ENCODE measurements at regions not wholly inside any gene's neighbourhood (a gene's known extent, or its start where the extent isn't known, plus 50 kb on each side); places are given as distances from the start of the nearest gene placed in this dataset.
"Not testable (repeated sequence)": the region's sequence is repeated elsewhere in the genome, so short reads cannot be mapped to it uniquely, and the experiment has no call there.

DNA sequence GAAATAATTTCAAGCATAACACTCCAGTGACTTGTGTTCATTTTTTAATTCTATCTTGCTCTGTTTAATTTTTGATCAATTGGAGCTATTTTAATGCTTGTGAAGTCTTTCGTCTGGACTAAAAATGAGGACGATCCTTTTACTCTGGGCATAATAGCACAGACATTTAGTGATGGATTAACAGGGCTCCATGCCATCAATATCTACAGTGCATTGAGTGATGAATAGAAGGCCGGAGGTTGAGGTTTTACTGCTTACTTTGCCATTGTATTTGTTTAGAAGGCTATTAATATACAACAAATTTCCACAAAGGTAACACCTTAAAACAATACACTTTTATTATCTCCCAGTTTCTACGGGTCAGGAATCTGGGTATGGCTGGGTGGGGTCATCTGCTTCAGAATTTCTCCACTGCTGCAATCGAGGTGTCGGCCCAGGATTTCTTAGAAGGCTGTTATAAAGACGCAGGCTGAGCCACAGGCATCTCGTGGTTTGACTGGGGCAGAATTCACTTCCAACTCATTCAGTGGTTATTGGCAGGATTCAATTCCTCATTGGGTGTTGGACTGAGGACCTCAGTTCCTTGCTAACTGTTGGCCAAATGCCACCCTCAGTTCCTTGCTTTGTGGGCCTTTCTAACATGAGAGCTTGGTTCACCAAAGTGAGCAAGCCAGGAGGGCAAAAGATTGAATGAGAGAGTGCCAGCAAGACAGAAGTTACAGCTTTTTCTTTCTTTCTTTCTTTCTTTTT lies 265.4 kb upstream of the VLDLR start:
- DNase-seq, result no peak

DNA sequence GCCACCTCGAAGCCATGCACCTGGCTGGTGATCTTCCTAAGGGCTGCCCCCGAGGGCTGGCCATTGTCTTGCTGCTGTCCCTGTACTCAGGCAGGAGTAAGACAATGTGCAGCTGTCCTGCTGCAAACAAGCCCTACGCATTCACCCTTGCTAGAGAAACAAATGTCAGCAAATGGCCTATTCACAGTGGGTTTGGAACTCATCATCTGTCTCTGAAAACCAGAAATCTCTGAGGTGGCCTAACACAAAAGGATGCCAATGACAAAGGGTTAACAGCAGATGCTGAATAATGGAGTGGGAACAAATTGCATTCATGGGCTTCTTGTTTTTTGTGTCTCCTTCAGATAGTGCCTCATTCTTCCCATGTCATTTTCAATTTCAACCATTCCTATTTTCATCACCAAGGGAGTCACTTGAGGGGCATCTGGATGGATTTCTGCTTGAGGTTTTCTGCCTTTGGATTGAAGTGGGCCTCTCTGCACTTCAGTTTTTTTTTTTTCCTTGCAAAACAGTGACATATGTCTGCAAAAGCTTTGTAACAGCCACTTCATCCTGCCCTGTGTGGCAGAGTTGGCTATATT lies 261.6 kb upstream of the VLDLR start:
- DNase-seq, result no peak

DNA sequence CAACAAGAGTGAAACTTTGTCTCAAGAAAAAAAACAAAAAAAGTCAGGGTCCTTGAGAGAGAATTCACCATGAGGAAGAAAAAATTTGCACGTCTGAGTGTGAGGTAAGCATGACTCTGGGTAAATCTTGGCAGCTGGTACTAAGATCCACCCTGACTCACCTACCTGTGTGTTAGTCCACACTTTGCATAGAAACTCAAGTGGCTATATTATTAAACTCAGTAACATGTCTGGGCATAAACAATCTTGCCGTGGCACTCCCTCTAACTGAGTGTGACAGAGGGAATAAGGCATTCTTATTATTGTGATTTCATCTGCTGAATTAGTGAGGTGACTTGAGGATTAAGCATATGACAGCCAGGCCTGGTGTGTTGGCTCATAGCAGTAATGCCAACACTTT lies 259.4 kb upstream of the VLDLR start:
- no peak for DNase-seq

- no peak for DNase-seq
Measured at GRCh38 chr9:2363138-2363745, 258.3 kb upstream of the VLDLR start.

DNA sequence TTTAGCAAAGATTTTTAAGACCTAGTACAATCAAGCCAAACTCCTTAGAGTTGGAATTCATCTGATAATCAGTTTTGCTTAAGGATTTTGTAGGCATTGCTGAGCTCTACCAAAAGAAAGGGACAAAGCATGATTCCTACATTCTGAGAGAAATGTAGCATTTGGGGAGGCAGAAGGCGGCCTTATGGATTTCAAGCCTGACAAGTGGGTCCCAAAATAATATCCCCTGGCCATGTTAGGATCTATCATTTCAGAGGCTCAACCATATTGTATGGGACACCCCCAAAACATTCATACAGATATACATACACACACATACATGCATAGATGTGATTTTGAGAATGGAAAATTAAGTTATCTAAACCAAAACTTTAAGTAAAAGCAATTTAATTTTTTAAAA lies 257.8 kb upstream of the VLDLR start:
- DNase-seq, result no peak

DNA sequence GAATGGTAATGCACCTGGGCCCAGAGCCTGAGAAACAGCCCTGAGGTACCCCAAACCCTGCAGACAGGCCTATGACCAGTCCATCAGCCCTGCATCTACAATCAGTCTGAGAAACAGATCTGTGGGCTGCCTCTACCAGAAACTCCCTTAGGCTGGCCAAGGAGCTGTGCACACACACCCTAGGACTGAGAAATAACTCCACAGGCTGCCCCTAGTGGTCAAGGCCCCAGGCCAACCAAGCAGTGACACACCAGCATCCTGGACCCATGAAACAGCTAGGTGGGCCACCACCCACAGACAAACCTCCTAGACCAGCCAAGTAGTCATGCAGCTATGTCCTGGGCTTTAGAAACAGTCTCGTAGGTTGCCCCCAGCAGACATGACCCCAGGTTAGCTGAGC lies 253.6 kb upstream of the VLDLR start:
- no peak for DNase-seq

DNA sequence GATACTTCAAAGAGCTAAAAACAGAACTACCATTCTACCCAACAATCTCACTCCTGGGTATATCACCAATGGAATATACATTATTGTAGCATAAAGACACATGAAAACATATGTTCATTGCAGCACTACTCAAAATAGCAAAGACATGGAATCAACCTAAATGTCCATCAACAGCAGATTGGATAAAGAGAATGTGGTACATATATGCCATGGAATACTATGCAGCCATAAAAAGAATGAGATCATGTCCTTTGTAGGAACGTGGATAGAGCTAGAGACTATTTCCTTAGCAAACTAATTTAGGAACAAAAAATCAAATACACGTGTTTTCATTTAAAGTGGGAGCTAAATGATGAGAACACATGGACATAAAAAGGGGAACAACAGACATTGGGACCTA lies 247.9 kb upstream of the VLDLR start:
- no peak for DNase-seq

- DNase-seq, result no peak
Measured at GRCh38 chr9:2375114-2375513, 246.5 kb upstream of the VLDLR start.

DNA sequence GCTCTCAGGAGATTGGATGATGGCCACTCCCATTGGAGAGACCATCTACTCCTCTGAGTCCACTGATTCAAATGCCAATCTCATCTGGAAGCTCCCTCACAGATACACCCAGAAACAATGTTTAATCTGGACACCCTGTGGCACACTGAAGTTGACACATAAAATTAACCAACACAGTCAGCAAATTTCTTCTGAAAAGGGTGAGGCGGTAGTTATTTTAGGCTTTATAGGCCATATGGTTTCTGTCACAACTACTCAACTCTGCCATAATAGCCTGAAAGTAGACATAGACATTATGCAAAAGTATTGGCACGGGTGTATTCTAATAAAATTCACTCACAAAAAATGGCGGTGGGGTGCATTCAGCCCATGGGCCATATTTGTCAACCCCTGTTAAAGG lies 244.5 kb upstream of the VLDLR start:
- DNase-seq, result no peak

DNA sequence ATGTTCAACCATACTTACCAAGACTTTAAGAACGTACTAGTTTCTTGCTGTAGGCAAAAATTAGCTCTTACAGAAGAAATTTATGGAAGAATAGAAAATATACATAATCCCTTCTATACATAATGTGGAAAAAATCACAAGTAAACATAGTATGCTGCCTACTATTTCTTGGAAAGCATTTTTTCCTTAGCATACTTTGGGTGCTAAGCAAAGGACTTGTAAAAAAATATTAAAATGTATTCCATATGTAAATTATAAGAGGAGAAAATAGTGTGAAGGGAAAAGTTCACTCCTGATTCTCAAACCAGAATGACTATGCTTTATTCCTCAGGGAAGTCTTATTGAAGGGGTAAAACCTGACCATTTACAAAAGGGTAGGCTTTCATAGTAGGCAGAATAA lies 243.8 kb upstream of the VLDLR start:
- no peak for DNase-seq

DNA sequence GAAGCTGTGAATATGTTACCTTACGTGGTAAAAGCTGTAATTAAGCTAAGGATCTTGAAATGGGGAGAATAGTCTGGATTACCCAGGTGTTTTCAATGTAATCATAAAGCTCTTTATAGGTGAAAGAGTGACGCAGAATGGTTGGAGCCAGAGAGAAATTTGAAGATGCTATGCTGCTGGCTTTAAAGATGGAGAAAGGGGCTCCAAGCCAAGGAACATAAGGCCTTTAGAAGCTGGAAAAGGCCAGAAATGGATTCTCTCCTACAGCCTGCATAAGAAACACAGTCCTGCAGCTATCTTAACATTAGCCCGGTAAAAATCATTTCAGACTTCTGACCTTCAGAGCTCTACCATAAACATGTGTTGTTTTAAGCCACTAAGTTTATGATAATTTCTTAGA lies 243.3 kb upstream of the VLDLR start:
- no peak for DNase-seq

GRCh38 chr9:2378816-2379215 lies 242.8 kb upstream of the VLDLR start:
- no peak for DNase-seq

DNA sequence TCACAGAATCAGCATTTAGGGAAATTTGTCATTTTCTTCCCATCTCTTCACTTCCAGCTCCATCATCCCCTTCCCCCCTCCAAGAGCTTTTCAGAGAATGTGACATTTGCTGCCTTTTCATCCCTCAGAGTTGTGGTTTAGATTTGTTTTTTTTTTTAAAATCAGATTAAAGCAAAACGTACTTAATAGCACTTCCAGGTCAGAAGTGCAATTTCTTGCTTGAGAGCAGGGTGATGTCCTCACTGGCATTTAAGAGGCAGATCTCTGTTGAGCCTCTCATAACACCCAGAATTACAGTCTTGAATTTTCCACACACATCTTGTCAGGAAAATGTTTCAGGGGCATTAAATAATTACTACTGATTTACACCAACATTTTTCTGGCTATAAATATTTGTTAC lies 236.8 kb upstream of the VLDLR start:
- DNase-seq, result no peak

- no peak for DNase-seq
Measured at GRCh38 chr9:2385746-2386145, 235.8 kb upstream of the VLDLR start.

GRCh38 chr9:2386566-2386965 lies 235.0 kb upstream of the VLDLR start:
- DNase-seq, result no peak

- DNase-seq, result no peak
Measured at GRCh38 chr9:2387166-2387565, 234.4 kb upstream of the VLDLR start.

DNA sequence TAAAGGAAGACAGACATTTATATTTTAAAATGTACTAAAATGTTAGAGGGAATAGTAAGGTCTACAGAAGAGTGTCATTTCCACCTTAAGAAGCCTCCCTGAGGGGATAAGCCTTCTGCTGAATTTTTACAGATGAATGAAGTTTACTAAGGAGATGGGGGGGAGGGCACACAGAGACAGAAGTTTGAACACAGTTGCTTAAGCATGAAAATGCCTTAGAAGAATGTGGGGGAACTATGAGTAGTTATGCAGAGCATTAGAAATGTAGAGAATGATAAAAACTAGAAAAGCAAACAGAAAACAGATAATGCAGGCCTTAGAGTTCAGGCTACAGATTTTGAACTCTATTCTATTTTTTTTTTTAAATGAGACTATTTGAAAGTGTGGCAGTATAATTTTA lies 232.2 kb upstream of the VLDLR start:
- no peak for DNase-seq

DNA sequence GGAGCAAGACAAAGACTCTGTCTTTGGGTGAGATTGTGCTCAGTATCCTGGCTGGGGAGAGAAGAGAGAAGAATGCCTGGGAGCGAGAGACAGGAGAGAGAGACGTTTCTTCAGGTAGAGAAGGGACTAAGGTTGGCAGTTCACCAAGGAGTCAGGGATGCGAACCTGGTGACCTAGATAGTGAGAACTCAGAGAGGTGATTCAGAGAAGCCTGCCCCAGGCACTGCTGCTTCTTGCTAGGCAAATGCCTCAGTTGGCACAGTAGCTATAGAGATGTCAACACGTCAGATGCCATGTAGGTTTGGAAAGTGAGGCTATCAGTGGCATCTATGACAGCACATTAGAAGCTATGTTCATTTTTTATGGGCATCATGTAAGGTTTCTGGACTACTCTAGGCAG lies 231.6 kb upstream of the VLDLR start:
- no peak for DNase-seq

DNA sequence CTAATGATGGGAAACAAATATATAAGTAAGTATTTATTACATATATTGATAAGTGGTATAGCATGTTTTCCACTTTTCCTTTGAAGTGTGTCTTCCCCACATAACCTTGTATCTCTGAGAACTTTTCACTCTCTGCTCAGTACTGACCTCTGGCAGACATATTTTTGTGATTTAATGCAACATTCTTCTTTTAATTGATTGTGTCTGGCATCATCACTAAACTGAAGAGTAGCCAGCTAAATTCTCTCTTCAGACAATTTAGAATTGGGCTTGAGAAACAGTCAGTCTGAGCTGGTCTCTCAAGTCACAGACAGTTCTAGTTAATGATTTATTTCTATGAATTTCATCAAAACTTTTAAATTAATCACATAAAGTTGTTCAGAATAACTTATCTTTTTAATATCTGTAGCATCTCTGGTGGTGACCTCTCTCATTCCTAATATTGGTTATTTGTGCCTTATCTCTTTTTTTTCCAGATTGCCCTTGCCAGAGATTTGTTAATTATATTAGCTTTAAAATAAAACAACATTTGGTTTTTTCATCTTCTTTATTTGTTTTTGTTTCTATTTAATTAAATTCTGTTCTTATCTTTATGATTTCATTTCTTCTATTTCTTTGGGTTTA lies 230.0 kb upstream of the VLDLR start:
- not testable (repeated sequence) for DNase-seq

GRCh38 chr9:2394087-2394741 lies 227.4 kb upstream of the VLDLR start:
- DNase-seq, result not testable (repeated sequence)

- DNase-seq, result no peak
Measured at GRCh38 chr9:2395814-2396612, 225.6 kb upstream of the VLDLR start.

GRCh38 chr9:2396622-2397285 lies 224.8 kb upstream of the VLDLR start:
- DNase-seq, result no peak

All from CD4-positive, alpha-beta T cell treated with Interferon gamma for 1 hour (primary cell).